Large intestine (tissue), 3 donors: ENCODE measurements at regions not wholly inside any gene's neighbourhood (a gene's known extent, or its start where the extent isn't known, plus 50 kb on each side); places are given as distances from the start of the nearest gene placed in this dataset.
A peak's percentile ranks its signal among the peaks of the same experiment; 100 is the strongest.

Experiments used
- DNase-seq, 2 donors: peaks; one replicate each; pipeline versions ENCODE4 v3.0.0 to v3.0.0-alpha.2; 2013
- H3K27ac ChIP-seq: one replicate; pipeline ENCODE4 v1.5.1; 2013; ENCODE audit warnings: low read length
- H3K27me3 ChIP-seq: 2 replicates; pipeline ENCODE4 v1.6.1; 2013; ENCODE audit warnings: low read length; ENCODE audit not compliant: control insufficient read depth, insufficient read depth
- H3K36me3 ChIP-seq: 2 replicates; pipeline ENCODE4 v1.6.1; 2013; ENCODE audit warnings: low read length; ENCODE audit not compliant: control insufficient read depth, insufficient read depth
- H3K4me1 ChIP-seq: one replicate; pipeline ENCODE4 v1.6.1; 2013; ENCODE audit warnings: low read length; ENCODE audit not compliant: control insufficient read depth, insufficient read depth
- H3K4me3 ChIP-seq: one replicate; pipeline ENCODE4 v1.5.1; 2013; ENCODE audit warnings: low read length
- H3K9me3 ChIP-seq: one replicate; pipeline ENCODE4 v1.6.1; 2013; ENCODE audit warnings: mild to moderate bottlenecking, low read depth, low read length, moderate library complexity; ENCODE audit not compliant: control insufficient read depth
- WGBS: methylation state at CpG from one replicate; pipeline ENCODE4 v1.1.5; 2013; ENCODE audit warnings: low lambda C conversion rate; ENCODE audit not compliant: insufficient coverage; 5-methylcytosine and 5-hydroxymethylcytosine counted together

DNA sequence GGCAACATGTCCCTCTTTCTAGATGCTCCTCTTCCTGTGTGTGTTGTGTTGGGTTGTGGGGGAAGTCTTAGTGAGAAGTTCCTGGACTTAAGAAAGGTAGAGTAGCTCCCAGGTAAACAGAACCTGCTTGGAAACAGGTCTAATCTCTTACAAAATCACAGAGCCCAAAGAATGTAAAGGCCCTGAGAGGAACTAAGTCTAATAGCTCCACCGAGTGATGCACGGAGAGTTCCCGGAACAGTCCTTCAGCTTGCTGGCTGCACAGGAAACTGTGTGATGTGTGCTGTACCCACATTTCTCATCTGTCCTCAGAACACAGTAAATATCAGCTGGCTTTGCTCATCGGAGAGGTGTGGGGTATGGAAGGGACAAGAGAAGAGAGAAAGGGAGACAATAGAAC, 182.6 kb upstream of the LYZL1 start:
- WGBS: no CpG with 5 or more reads among the region's 4 CpGs
- Histone ChIP-seq H3K27me3 (no peaks in the 10 kb centered on the region), H3K4me3 (no peak overlapping the region), H3K4me1 (peaks cover 12% of the 10 kb centered on the region), H3K27ac (no peak overlapping the region), H3K9me3 (peaks cover 8% of the 10 kb centered on the region), H3K36me3 (no peaks in the 10 kb centered on the region)
- DNase-seq: no peak

DNA sequence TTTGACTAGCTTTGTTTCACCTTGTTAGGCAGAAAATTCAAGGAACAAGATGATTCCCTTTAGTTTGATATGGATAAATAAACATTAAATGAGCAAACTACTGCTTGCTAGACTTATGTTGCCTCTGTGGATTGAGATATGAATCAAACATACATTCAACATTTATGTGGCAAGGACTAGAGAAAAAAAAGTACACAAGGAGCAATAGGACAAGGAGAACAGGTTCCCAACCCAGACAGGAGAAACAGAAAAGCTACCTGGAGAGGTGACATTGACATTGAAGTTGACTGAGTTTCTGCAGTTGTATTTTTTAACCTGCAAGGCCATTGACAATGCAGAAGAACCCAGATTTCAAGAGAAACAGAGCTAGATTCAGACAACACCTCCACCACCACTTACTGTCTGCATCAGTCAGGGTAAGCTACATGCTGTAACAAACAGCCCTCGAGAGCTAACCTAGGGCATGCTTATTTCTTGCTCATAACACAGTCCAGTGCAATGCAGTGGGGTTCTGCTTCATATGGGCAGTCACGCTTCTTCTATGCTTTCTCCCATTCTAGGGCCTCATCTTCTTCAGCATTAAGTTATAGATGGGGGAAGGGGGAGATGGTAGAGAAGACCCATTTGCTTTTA, 180.9 kb upstream of the LYZL1 start:
- DNase-seq: no peak
- Histone ChIP-seq H3K27me3 (no peaks in the 10 kb centered on the region), H3K9me3 (peaks cover 5% of the 10 kb centered on the region), H3K36me3 (no peaks in the 10 kb centered on the region), H3K27ac (no peak overlapping the region), H3K4me1 (peaks cover 12% of the 10 kb centered on the region), H3K4me3 (no peak overlapping the region)
- WGBS: no CpG with 5 or more reads among the region's 2 CpGs

DNA sequence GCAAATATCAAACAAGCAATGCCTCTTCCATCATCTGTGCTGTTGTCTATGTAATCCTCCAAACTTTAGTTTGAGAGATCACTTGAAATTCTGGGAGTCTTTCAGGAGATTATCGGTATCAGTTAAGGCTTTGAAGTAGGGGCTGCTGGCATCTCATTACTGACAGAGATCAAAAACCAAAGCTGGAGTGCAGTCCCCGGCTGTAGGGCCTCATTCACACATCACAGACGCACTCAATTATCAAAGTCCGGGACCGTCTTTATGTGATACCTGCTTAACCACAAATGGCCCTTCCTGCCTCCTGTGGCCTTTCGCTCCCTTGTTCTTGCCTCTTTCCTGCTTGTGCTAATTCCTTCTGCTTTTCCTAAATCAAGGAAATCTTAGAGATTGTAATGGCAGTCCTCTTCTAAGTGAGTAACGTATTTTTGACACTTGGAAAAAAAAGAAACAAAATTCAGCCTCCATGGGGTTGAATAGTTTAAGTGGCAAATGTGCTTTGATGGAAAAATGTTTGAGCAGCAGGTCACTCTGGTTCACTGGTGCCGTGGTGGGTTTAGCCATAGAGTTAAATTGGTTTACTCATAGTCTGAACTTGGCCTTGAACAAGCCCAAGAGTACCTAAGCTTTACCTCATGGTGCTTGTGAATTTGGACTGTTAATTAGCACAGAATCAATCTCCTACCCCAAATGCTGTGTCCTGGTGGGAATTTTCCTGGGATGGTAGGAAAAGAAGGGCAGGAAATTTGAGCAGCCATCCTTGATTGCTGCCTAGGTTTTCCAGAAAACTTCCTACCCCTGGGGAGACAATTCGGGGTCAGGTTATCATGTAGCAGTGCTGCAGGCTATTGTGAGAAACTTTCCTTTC, 178.9 kb upstream of the LYZL1 start:
- Histone ChIP-seq H3K27ac (no peak overlapping the region), H3K4me1 (peaks cover 8% of the 10 kb centered on the region), H3K27me3 (no peaks in the 10 kb centered on the region), H3K9me3 (no peaks in the 10 kb centered on the region), H3K4me3 (no peak overlapping the region), H3K36me3 (no peaks in the 10 kb centered on the region)
- WGBS: 100% methylated on average over 1 of the region's 9 CpGs
- no peak for DNase-seq

DNA sequence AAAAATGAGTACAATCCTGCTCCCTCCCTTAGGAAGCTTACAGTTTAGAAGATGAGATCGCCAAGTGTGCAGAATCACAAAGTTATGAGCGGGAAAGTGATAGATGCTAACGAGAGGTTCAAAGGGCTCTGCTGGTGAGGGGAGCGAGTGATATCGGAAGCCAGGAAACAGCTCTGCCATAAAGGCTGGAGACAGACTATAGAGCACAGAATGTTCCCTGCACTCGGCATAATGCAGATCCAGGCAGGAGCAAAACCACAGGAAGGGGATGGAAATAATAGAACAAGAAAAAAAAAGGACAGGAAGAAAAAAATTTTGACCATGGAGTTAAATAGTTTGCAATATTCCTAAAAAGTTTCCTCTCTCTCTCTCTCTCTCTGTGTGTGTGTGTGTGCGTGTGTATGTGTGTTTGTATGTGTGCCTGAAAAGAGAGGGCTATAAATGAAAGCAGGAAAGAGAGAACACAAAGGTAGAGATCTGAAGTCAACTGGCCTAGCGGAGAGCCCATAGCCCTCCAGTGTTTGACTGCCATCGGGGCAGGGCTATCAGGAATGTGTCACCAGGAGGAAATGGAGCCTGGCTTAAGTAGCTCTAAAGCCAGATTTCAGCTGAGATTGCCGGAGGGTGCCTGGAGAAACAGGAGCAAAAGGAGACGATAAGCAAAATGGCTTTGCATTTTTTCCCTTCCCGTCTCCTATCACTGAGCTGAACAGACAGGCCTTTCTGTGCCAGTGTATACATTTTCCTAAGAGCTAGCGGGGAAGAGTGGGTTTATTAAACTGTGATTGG, 175.8 kb upstream of the LYZL1 start:
- H3K27ac ChIP-seq: no peak overlapping the region
- no peaks in the 10 kb centered on the region for H3K36me3 ChIP-seq
- no peak overlapping the region for H3K4me3 ChIP-seq
- no peaks in the 10 kb centered on the region for H3K27me3 ChIP-seq
- peak; percentile 26 to 69 for DNase-seq
- H3K9me3 ChIP-seq: peaks cover 9% of the 10 kb centered on the region
- no peaks in the 10 kb centered on the region for H3K4me1 ChIP-seq
- WGBS: 8% methylated on average over 2 of the region's 13 CpGs

DNA sequence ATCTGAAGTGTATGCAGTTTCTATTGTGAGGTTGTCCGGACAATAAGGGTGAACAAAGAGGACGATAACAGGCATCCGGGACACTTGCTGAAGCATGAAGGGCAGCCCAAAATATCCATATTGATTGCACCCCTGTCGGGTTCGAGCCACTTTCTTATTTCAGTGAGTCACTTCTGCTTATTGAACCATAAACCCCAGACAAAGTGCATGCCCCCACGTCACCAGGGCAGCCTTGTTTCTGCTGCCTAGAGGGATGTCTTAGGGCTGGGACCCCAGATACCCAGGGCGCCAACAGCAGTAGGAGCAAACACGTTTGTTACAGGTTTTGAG, 175.3 kb upstream of the LYZL1 start:
- 96% methylated on average over 4 of the region's 8 CpGs for WGBS
- no peak for DNase-seq
- Histone ChIP-seq H3K27ac (no peak overlapping the region), H3K9me3 (peaks cover 9% of the 10 kb centered on the region), H3K4me1 (no peaks in the 10 kb centered on the region), H3K27me3 (no peaks in the 10 kb centered on the region), H3K4me3 (no peak overlapping the region), H3K36me3 (no peaks in the 10 kb centered on the region)

DNA sequence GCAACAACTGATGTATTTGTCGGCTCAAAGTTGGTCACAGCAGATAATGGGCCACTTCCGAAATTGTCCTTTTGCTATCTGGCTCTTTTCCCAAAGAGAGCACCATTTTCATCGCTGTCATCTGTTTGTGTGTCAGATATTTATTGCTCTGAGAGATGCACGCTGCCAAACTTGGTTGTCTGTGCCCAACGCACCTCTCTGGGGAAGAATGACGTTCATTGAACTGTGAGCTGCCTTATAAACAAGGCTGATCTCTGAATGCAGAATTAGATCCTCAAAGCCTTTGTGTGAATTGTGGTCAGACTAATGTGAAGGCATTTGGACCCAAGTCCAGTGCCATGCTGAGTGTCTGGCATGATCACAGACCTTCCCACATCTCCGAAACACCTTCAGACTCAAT, 174.7 kb upstream of the LYZL1 start:
- Histone ChIP-seq H3K27me3 (no peaks in the 10 kb centered on the region), H3K9me3 (peaks cover 9% of the 10 kb centered on the region), H3K27ac (no peak overlapping the region), H3K36me3 (no peaks in the 10 kb centered on the region), H3K4me1 (no peaks in the 10 kb centered on the region), H3K4me3 (no peak overlapping the region)
- 100% methylated on average over 1 of the region's 7 CpGs for WGBS
- no peak for DNase-seq

DNA sequence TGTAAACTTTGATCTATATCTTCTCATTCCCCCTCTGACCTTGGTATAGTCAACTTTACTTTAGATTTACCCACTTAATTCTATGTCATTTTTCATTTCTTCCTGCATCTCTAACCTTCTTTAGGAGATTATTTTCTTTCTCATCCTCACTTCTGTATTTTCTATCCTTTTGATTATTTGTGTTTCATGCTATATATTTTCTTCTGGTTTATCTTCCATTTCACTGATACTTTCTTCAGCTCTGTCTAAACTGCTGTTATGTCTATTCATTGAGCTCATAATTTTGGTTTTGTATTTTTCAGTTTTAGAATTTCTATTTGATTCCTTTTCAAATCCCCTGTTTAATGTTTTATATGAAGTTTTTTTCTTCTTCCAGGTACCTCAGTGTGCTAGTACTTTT, 171.1 kb upstream of the LYZL1 start:
- Histone ChIP-seq H3K4me3 (no peak overlapping the region), H3K4me1 (no peaks in the 10 kb centered on the region), H3K27ac (no peak overlapping the region), H3K9me3 (peaks cover 9% of the 10 kb centered on the region), H3K27me3 (no peaks in the 10 kb centered on the region), H3K36me3 (no peaks in the 10 kb centered on the region)
- DNase-seq: no peak

DNA sequence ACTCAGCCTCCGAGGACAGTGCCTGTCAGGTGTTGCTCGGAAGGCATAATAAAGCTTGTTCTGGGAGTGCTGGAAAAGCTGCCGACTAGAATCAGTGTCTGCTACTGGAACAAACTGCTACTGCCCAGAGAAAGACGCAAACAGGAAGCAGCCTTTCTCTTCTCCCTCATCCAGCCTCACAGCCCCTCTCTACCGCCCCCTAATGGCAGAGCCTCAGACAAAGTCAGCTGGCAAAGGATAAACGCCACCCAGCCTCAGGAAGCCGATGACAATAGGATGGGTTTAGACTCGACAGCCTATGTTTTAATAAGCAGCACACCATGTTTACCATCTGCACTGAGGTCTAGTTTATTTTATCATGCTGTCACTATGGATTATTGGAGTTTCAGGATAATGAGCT, 169.5 kb upstream of the LYZL1 start:
- peak overlapping the region; percentile 51 for H3K27ac ChIP-seq
- no CpG with 5 or more reads among the region's 8 CpGs for WGBS

DNA sequence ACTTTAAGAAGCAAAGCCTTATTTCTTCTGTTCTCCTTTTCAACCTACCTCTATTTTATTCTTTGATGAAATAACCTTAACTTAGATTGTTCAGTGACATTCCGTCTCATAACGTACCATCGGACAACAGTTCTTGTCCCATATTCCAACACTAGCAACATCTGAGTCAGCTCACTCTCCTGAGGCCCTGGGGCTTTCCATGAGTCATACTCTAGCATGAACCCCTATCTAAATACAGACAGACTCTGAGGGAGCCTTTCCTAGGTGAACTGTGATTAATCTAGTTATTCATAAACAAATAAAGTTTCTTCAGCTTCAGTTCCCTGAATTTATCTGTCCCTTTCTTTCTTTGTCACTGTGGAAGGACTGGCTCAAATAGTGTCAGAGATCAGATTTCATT, 168.7 kb upstream of the LYZL1 start:
- no CpG with 5 or more reads among the region's 3 CpGs for WGBS
- no peak overlapping the region for H3K4me3 ChIP-seq
- no peak overlapping the region for H3K27ac ChIP-seq
- peaks cover 9% of the 10 kb centered on the region for H3K9me3 ChIP-seq
- no peaks in the 10 kb centered on the region for H3K36me3 ChIP-seq
- no peaks in the 10 kb centered on the region for H3K27me3 ChIP-seq
- H3K4me1 ChIP-seq: no peaks in the 10 kb centered on the region
- peak; percentile 56 to 79 for DNase-seq

More for the DNA sequence above, 169.5 kb upstream of the LYZL1 start:
- no peaks in the 10 kb centered on the region for H3K4me1 ChIP-seq
- peak; percentile 59 to 69 for DNase-seq
- no peak overlapping the region for H3K4me3 ChIP-seq
- H3K9me3 ChIP-seq: peaks cover 9% of the 10 kb centered on the region
- H3K36me3 ChIP-seq: no peaks in the 10 kb centered on the region
- H3K27me3 ChIP-seq: no peaks in the 10 kb centered on the region

DNA sequence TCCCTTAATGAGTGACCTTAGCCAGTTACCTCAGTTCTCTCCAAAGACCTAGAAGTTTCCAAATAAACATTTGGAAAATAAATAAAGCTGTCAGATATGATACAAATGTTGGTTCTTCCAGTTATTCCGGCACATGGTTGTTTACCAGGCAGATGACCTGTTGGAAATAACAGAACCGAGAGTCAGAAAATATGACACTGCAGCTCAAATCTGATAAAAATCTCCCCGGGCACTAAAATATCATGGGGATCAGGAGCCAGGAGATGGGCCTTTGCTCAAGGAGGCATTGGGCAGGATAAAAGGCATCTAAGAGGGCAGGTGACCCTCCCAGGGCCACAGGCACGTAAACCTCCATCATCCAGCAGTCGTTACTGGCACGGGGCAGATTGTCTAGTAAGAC, 164.0 kb upstream of the LYZL1 start:
- Histone ChIP-seq H3K27ac (no peak overlapping the region), H3K4me3 (no peak overlapping the region), H3K36me3 (no peaks in the 10 kb centered on the region), H3K27me3 (no peaks in the 10 kb centered on the region), H3K9me3 (no peaks in the 10 kb centered on the region), H3K4me1 (no peaks in the 10 kb centered on the region)
- 88% methylated on average over 1 of the region's 6 CpGs for WGBS
- DNase-seq: no peak
